22Rv1 (cell line): ENCODE measurements at regions not wholly inside any gene's neighbourhood (a gene's known extent, or its start where the extent isn't known, plus 50 kb on each side); places are given as distances from the start of the nearest gene placed in this dataset.

ENCODE experiments used
- H3K27ac ChIP-seq: fragments of 450-650 bp; 2 replicates; pipeline ENCODE4 v1.5.1; 2017
- ZFX ChIP-seq: fragments of 450-650 bp; IDR thresholded peaks from 2 replicates; pipeline ENCODE4 v1.6.1; 2017; ENCODE audit warnings: antibody characterized with exemption, borderline replicate concordance
- TF ChIP-seq, protein P1 (sequence below): fragments of 450-650 bp; IDR thresholded peaks from 2 replicates; pipeline ENCODE4 v1.5.1; 2017; ENCODE audit warnings: mild to moderate bottlenecking

DNA sequence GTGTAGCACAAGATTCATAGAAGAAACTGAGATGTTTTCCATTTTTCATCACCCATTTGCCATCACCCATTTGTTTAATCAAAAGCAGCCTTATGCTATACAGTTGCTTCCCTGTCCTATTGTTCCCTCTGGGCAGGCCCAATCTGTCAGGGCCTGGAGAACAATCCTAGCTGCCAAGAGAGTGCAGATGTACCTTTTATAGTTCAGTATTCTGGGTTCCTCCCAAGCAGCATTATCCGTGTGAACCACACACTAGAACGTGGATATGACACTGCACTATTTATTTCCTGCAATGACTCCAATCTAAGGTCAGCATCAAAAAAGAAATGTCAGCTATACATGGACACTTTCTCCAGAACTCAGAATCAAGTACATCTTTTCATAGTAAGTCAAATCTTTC, 269.0 kb downstream of the ADGRA3 start:
- no peak overlapping the region for H3K27ac ChIP-seq

DNA sequence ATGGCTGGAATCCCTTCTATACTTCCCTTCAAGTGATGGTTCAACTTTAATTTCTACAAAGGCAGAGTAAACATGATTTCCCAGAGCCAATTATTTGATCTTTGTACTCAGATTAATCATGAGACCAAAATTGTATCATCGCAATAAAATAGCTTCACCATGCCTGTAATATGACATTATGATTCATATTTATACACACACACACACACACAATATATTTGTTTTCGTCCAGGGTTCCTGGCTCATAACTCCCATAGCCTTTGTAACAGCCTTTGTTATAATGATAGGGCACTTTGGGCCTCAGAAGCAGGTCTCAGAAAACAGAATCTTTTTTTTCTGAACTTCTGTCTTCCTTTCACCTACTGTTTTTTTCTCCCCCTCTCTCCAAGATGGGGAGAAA, 270.6 kb downstream of the ADGRA3 start:
- TF ChIP-seq, protein P1, sequence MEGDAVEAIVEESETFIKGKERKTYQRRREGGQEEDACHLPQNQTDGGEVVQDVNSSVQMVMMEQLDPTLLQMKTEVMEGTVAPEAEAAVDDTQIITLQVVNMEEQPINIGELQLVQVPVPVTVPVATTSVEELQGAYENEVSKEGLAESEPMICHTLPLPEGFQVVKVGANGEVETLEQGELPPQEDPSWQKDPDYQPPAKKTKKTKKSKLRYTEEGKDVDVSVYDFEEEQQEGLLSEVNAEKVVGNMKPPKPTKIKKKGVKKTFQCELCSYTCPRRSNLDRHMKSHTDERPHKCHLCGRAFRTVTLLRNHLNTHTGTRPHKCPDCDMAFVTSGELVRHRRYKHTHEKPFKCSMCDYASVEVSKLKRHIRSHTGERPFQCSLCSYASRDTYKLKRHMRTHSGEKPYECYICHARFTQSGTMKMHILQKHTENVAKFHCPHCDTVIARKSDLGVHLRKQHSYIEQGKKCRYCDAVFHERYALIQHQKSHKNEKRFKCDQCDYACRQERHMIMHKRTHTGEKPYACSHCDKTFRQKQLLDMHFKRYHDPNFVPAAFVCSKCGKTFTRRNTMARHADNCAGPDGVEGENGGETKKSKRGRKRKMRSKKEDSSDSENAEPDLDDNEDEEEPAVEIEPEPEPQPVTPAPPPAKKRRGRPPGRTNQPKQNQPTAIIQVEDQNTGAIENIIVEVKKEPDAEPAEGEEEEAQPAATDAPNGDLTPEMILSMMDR = no peak
- no peak overlapping the region for H3K27ac ChIP-seq

More for the DNA sequence above, 269.0 kb downstream of the ADGRA3 start:
- TF ChIP-seq ZFX = no peak
- TF ChIP-seq, protein P1 = no peak

DNA sequence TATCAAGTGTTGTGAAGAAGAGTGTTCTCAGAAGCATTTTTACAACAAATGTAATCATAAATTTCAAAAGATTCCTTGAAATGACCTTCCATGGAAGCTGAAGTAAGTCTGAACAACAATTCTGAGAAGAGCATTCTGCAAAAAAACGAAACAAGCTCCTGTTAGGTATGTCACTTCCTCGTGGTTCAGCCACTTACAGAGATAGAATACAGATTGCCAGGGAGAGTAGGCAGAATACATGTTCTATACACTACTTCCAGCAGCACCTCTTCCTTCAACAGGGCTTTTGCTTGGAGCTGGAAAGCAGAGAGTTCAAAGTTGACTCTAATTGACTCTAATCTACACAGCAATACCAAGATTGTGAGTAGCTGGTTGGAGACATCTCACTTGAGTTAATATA, 274.5 kb downstream of the ADGRA3 start:
- TF ChIP-seq, protein P1 = no peak
- no peak for TF ChIP-seq ZFX

DNA sequence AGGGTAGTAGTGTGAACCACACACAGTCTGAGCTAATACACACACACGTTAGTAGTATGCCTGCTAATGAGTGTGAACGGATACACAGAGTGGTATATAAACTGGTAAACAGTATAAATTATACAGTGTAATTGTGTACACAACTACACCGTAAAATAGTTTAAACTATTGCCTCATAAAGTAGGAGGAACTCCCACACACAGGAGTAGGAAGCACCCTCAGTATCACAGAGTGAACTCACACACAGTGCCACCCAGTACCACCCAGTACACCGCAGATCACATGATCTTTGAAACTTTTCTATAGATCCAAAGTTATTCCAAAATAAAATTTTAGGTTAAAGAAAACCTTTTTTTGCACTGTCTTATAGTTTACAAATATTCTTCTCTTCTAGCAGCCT, 275.1 kb downstream of the ADGRA3 start:
- no peak overlapping the region for H3K27ac ChIP-seq
- TF ChIP-seq, protein P1 = no peak
- no peak for TF ChIP-seq ZFX

More for the DNA sequence above, 274.5 kb downstream of the ADGRA3 start:
- H3K27ac ChIP-seq = no peak overlapping the region

DNA sequence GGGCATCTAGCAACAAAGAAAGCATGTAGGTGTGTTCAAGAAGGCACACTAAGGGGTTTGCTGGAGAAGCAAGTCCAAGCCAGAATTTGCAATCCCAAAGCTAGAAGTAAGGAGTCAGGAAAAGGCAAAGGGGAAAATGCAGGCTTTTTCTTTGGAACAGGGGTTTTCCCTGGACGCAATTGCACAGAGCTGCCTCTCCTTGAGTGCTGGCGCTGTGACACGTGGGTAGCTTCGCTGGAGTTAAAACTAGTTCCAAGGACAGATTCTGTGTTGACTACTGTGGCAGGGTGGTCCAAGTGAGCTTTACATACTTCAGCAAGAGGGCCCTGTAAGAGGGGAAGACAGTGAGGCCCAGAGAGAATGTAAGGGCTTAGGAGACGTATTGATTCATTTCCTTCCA, 277.1 kb downstream of the ADGRA3 start:
- no peak overlapping the region for H3K27ac ChIP-seq
- no peak for TF ChIP-seq ZFX
- TF ChIP-seq, protein P1 = peak; percentile 45

DNA sequence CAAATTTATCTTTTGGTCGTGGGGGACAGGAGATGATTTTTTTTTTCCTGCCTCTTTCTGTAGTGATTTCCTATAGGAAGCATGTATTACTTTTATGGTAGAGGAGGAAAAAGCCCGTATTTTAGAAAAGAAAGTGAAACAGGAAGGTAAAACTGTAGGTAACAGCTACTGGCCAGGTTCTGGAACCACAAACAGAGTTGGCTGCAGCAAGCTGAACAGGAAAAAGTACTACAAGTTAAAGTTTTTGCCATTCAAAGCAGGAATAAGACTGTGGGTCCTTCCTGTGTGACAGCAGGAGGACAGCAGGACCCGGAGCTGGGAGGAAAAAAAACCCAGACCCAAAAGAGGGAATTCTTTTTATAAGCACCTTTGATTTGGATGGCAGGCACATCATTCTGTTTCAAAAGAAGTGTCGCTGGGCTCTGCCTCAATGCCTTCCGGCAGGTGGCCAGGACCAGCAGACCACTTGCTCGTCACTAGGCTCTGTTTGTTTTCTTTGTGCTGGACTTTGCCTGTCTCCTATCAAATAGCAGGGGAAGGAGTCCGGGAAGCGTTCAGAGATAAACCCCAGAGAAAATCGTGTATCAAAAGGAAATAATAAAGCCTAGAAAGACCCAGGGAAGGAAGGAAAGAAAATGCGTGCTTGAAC, 277.9 kb downstream of the ADGRA3 start:
- TF ChIP-seq ZFX = no peak
- TF ChIP-seq, protein P1 = no peak

DNA sequence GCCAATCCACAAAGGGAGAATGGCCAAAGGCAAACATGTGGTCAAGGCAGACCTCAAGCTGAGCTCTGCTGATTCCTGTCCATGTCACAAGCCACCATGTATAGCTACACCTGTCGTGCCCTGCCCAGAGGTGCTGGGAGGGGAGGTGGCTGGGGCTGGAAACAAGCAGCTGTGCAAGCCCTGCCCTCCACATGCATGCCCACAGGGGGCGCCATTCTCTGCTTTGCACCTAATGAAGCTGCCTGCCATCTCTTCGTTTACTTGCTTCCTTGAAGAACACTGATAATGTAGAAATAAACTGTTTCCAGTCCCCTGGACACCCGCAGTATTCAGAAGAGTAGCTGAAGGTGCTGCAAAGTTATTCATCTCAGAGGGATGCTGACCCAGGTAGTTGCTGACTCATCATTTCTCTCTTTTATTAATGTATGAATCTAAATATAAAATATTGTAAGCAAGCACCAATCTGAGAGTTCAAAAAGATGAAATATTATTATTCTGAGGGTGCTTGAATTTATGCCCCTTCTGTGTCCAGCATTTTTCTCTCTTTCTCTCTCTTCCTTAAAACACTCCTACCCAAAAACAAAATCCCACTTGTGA, 278.6 kb downstream of the ADGRA3 start:
- H3K27ac ChIP-seq = no peak overlapping the region
- no peak for TF ChIP-seq ZFX
- TF ChIP-seq, protein P1 = peak; percentile 81

More for the DNA sequence above, 277.9 kb downstream of the ADGRA3 start:
- H3K27ac ChIP-seq = no peak overlapping the region
